Fibroblast of pulmonary artery (primary cell): ENCODE measurements at regions not wholly inside any gene's neighbourhood (a gene's known extent, or its start where the extent isn't known, plus 50 kb on each side); places are given as distances from the start of the nearest gene placed in this dataset.

ENCODE experiments used
- DNase-seq: peaks from one replicate; pipeline ENCODE4 v3.0.0-alpha.2; 2010; ENCODE audit warnings: low read depth
- H3K4me3 ChIP-seq: replicated peaks from 2 replicates; pipeline ENCODE4 v1.5.1; 2011; ENCODE audit warnings: low read depth, mild to moderate bottlenecking, control low read depth, low read length, moderate library complexity
- CTCF ChIP-seq: IDR thresholded peaks from 2 replicates; pipeline ENCODE4 v1.5.1; 2011; ENCODE audit warnings: mild to moderate bottlenecking, control low read depth, low read length, inconsistent platforms; ENCODE audit errors: missing control alignments

- TF ChIP-seq CTCF, result no peak
- DNase-seq, result no peak
- H3K4me3 ChIP-seq, result no peak overlapping the region
These were observed 245.8 kb downstream of the EIPR1 start for GRCh38 chr2:3131636-3132326.

- no peak for TF ChIP-seq CTCF
- no peak overlapping the region for H3K4me3 ChIP-seq
- no peak for DNase-seq
These were observed 246.6 kb downstream of the EIPR1 start for GRCh38 chr2:3130889-3131635.

GRCh38 chr2:3130444-3130843, 247.2 kb downstream of the EIPR1 start:
- H3K4me3 ChIP-seq, result no peak overlapping the region
- DNase-seq, result no peak
- TF ChIP-seq CTCF, result no peak

GRCh38 chr2:3129867-3130266, 247.8 kb downstream of the EIPR1 start:
- no peak for DNase-seq
- no peak for TF ChIP-seq CTCF
- no peak overlapping the region for H3K4me3 ChIP-seq

GRCh38 chr2:3128786-3129185, 248.8 kb downstream of the EIPR1 start:
- DNase-seq, result no peak
- TF ChIP-seq CTCF, result no peak
- no peak overlapping the region for H3K4me3 ChIP-seq

GRCh38 chr2:3127710-3128109, 249.9 kb downstream of the EIPR1 start:
- H3K4me3 ChIP-seq, result no peak overlapping the region
- no peak for TF ChIP-seq CTCF
- DNase-seq, result no peak
